ENCODE measurements at regions not wholly inside any gene's neighbourhood (a gene's known extent, or its start where the extent isn't known, plus 50 kb on each side); places are given as distances from the start of the nearest gene placed in this dataset.

DNA sequence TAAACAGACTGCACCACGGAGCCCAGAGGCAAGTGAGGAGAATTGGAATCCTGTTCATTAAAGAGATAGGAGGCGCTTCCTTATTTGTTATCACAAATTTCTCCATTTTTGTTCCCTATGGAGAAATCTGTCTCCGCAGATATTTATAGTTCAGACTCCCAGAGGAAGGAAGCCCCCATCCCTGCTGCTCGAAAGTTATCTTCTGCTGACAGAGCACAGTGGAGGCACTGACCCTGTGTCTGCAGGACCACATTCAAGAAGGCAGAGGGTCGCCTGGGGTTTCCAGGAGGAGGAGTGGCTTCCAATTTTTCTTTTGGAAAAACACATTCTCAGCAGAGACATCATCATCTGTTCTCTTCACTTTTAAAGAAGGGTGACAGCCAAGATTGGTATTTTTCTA lies 73.0 kb upstream of the GPR45 start:
- Mint-ChIP-seq H3K9me3 (peaks cover 3% of the 10 kb centered on the region), H3K4me1 (peaks cover 25% of the 10 kb centered on the region), H3K27me3 (ENCODE audit: low read depth) (peaks cover 14% of the 10 kb centered on the region), H3K27ac (ENCODE audit: unreplicated experiment) (no peak overlapping the region), H3K36me3 (ENCODE audit: low read depth) (peaks cover 2% of the 10 kb centered on the region), H3K4me3 (no peak overlapping the region)
- no peak for DNase-seq (ENCODE audit: low read depth, low spot score)
- TF ChIP-seq, protein P1, sequence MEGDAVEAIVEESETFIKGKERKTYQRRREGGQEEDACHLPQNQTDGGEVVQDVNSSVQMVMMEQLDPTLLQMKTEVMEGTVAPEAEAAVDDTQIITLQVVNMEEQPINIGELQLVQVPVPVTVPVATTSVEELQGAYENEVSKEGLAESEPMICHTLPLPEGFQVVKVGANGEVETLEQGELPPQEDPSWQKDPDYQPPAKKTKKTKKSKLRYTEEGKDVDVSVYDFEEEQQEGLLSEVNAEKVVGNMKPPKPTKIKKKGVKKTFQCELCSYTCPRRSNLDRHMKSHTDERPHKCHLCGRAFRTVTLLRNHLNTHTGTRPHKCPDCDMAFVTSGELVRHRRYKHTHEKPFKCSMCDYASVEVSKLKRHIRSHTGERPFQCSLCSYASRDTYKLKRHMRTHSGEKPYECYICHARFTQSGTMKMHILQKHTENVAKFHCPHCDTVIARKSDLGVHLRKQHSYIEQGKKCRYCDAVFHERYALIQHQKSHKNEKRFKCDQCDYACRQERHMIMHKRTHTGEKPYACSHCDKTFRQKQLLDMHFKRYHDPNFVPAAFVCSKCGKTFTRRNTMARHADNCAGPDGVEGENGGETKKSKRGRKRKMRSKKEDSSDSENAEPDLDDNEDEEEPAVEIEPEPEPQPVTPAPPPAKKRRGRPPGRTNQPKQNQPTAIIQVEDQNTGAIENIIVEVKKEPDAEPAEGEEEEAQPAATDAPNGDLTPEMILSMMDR (conservative IDR thresholded peaks at IDR 0.05) = no peak

DNA sequence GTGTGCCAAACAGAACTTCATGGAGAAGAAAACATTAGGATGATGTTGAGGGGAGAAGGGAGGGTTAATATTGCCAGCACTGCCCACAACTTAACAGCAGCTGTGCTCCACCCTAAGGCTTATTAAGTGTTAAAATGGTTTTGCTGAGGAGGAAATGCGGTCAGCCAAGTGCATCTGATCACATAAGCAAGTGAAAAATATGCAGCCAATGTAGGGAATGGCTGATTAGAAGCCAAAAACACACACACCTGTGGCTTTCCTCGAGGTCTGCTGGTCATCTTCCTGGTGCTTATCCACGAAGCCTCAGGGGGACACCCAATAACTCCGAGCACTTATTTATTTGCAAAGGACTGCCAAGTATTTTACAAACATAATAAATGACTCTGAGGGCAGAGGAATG lies 66.3 kb upstream of the GPR45 start:
- H3K36me3 Mint-ChIP-seq (ENCODE audit: low read depth) = peaks cover 2% of the 10 kb centered on the region
- no peak overlapping the region for H3K27ac Mint-ChIP-seq (ENCODE audit: unreplicated experiment)
- H3K4me1 Mint-ChIP-seq = no peaks in the 10 kb centered on the region
- H3K27me3 Mint-ChIP-seq (ENCODE audit: low read depth) = peaks cover 62% of the 10 kb centered on the region
- H3K9me3 Mint-ChIP-seq = peaks cover 3% of the 10 kb centered on the region
- TF ChIP-seq, protein P1 (conservative IDR thresholded peaks at IDR 0.05) = no peak
- DNase-seq (ENCODE audit: low read depth, low spot score) = no peak
- H3K4me3 Mint-ChIP-seq = no peak overlapping the region

DNA sequence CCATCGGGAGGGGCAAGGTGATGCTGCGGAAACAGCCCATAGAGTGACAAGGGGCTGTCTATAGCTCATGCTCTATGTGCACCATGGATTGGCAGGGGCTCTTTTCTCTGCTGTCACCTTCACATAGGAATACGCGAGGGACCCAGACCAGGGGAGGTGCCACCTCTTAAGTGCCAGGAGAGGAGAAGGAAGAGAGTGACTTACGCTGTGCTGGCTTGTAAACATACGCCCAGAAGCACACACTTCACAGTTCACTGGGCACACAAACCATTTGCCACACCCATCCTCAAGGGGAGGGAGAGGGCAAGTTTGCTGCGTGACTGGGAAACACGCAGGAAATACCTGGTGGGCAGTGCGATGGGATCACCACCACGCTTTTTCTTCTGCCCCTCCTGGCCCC lies 65.1 kb upstream of the GPR45 start:
- TF ChIP-seq, protein P1 (conservative IDR thresholded peaks at IDR 0.05) = no peak
- H3K4me3 Mint-ChIP-seq = no peak overlapping the region
- no peaks in the 10 kb centered on the region for H3K9me3 Mint-ChIP-seq
- DNase-seq (ENCODE audit: low read depth, low spot score) = no peak
- no peak overlapping the region for H3K27ac Mint-ChIP-seq (ENCODE audit: unreplicated experiment)
- no peaks in the 10 kb centered on the region for H3K4me1 Mint-ChIP-seq
- peaks cover 58% of the 10 kb centered on the region for H3K27me3 Mint-ChIP-seq (ENCODE audit: low read depth)
- no peaks in the 10 kb centered on the region for H3K36me3 Mint-ChIP-seq (ENCODE audit: low read depth)

DNA sequence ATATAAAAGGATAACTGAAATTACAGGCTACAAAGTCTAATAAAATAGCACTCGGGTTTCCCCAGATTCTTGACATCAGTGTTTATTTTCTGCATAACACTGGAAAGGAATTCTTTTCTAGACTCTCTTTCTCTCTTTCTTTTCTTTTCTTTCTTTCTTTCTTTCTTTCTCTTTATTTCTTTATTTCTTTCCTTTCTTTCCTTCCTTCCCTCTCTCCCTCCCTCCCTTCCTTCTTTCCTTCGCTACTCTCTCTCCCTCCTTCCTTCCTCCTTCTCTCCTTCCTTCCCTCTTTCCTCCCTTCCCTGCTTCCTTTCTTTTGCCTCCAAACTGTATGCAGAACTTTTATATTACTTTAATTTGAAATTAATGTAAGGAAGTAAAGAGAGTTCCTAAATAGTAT lies 64.5 kb upstream of the GPR45 start:
- TF ChIP-seq, protein P1 (conservative IDR thresholded peaks at IDR 0.05) = no peak
- H3K9me3 Mint-ChIP-seq = no peaks in the 10 kb centered on the region
- H3K27me3 Mint-ChIP-seq (ENCODE audit: low read depth) = peaks cover 59% of the 10 kb centered on the region
- no peaks in the 10 kb centered on the region for H3K36me3 Mint-ChIP-seq (ENCODE audit: low read depth)
- H3K4me1 Mint-ChIP-seq = no peaks in the 10 kb centered on the region
- no peak for DNase-seq (ENCODE audit: low read depth, low spot score)
- H3K4me3 Mint-ChIP-seq = no peak overlapping the region
- H3K27ac Mint-ChIP-seq (ENCODE audit: unreplicated experiment) = no peak overlapping the region

DNA sequence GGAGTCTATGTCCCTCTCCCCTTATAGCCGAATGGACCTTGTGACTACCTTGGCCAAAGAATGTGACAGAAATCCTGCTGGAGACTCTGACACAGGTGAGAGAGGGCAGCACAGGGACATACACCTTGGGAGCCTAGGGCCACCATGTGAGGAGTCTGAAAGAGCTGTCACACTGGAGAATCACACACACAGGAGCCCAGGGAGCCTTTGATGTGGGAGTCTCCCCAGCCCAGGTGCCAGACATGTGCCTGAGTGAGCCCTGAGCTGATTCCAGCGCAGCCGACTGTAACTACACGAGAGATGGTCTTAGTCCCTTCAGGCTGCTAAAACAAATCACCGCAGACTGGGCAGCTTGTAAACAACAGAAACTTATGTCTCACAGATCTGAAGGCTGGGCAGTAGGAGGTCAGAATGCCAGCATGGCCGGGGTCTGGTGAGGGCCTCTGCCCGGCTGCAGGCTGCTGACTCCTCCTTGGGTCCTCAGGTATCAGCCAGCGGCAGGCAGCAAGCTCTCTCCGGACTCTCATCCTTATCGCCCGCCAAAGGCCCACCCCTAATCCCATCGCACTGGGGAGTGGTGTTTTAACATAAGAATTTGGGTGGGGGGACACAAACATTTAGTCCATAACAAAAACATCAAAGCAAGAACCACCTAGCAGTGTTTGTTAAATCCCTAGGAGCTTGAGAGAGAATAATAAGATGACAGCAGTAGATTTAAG lies 63.8 kb upstream of the GPR45 start:
- H3K27ac Mint-ChIP-seq (ENCODE audit: unreplicated experiment) = no peak overlapping the region
- no peak overlapping the region for H3K4me3 Mint-ChIP-seq
- DNase-seq (ENCODE audit: low read depth, low spot score) = no peak
- TF ChIP-seq, protein P1 (conservative IDR thresholded peaks at IDR 0.05) = no peak
- H3K36me3 Mint-ChIP-seq (ENCODE audit: low read depth) = no peaks in the 10 kb centered on the region
- H3K4me1 Mint-ChIP-seq = no peaks in the 10 kb centered on the region
- no peaks in the 10 kb centered on the region for H3K9me3 Mint-ChIP-seq
- H3K27me3 Mint-ChIP-seq (ENCODE audit: low read depth) = peaks cover 62% of the 10 kb centered on the region

All from neural crest cell (in vitro differentiated cells).